ENCODE measurements at regions not wholly inside any gene's neighbourhood (a gene's known extent, or its start where the extent isn't known, plus 50 kb on each side); places are given as distances from the start of the nearest gene placed in this dataset.

DNA sequence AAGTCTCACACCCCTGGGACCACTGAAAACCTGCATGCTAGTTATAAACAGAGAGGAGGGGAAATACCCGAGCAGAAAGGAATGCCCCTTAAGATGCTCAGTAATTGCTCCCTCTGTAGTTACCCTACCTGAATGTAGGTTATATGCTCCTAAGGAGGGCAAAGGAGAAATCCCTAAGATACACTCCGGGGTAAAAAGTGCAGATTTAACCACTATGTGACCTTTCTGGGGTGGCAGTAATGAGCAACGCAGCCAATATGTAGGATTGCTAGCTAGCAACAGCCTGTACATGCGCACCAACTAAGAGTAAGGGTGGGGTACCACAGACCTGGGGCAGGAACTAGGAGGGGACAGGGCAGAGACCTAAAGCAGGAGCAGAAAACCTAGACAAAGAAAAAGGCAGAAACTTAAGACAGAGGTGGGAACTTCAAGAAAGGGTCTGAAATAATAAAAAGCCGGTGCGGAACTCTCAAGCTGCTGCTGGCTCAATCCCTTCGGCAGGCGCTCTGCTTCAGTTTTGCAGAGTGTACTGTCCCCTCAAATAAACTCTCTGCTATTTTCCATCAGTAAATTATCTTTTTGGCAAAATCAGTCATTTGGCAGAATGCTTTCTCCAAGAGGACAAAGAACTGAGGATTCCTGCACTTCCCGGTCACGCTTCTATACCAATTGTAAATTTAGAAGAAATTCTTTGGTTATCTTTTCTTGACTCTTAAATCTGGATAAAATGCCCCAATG, 823.8 kb downstream of the CDH11 start:
- H3K27me3 ChIP-seq (ENCODE audit: control insufficient read depth, insufficient read depth, low read length), result no peaks in the 10 kb centered on the region
- H3K4me1 ChIP-seq (ENCODE audit: control insufficient read depth, insufficient read depth, low read length), result no peaks in the 10 kb centered on the region
- DNase-seq, result no peak
- H3K9me3 ChIP-seq (ENCODE audit: control insufficient read depth, low read depth, low read length), result no peaks in the 10 kb centered on the region
- H3K4me3 ChIP-seq (ENCODE audit: low read length), result no peak overlapping the region
- no CpG with 5 or more reads among the region's 10 CpGs for WGBS (ENCODE audit: insufficient coverage, low lambda C conversion rate)
- H3K27ac ChIP-seq (ENCODE audit: low read length), result no peak overlapping the region
- no peaks in the 10 kb centered on the region for H3K36me3 ChIP-seq (ENCODE audit: control insufficient read depth, insufficient read depth, low read length)

DNA sequence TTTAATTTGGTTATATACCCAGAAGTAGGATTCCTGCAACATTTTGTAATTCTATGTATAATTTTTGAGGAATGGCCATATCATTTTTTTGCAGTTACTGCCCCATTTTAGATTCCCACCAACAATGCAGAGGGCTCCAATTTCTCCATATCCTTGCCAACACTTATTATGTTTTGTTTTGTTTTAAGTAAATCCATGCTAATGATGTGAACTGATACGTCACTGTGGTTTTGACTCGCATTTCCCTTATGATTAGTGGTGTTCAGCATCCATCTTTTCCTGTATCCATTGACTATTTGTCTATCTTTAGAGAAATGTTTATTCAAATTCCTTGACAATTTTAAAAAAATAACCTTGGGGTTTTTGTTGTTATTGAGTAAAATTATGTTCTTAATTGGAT, 826.4 kb downstream of the CDH11 start:
- H3K36me3 ChIP-seq (ENCODE audit: control insufficient read depth, insufficient read depth, low read length), result no peaks in the 10 kb centered on the region
- no peak for DNase-seq
- H3K9me3 ChIP-seq (ENCODE audit: control insufficient read depth, low read depth, low read length), result no peaks in the 10 kb centered on the region
- H3K27me3 ChIP-seq (ENCODE audit: control insufficient read depth, insufficient read depth, low read length), result no peaks in the 10 kb centered on the region
- H3K4me3 ChIP-seq (ENCODE audit: low read length), result no peak overlapping the region
- H3K4me1 ChIP-seq (ENCODE audit: control insufficient read depth, insufficient read depth, low read length), result no peaks in the 10 kb centered on the region
- H3K27ac ChIP-seq (ENCODE audit: low read length), result no peak overlapping the region
- WGBS (ENCODE audit: insufficient coverage, low lambda C conversion rate), result no CpG with 5 or more reads among the region's 2 CpGs

DNA sequence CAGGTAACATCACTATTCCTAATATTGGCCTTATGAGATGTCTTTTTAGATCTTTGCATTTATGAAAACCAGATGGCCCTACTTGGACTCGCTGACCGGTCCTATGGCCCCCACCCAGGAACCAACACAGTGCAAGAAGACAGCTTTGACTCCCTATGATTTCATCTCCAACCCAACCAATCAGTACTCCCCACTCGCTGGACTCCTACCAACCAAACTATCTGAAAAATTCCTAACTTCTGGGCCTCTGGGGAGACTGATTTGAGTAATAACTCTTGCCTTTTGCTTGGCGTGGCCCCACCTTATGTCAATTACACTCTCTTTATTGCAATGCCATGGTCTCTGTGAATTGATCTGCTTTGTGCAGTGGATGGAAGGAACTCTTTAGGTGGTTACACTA, 828.9 kb downstream of the CDH11 start:
- no peaks in the 10 kb centered on the region for H3K27me3 ChIP-seq (ENCODE audit: control insufficient read depth, insufficient read depth, low read length)
- H3K27ac ChIP-seq (ENCODE audit: low read length), result no peak overlapping the region
- no peaks in the 10 kb centered on the region for H3K36me3 ChIP-seq (ENCODE audit: control insufficient read depth, insufficient read depth, low read length)
- H3K9me3 ChIP-seq (ENCODE audit: control insufficient read depth, low read depth, low read length), result no peaks in the 10 kb centered on the region
- no CpG with 5 or more reads among the region's 4 CpGs for WGBS (ENCODE audit: insufficient coverage, low lambda C conversion rate)
- no peak overlapping the region for H3K4me3 ChIP-seq (ENCODE audit: low read length)
- no peaks in the 10 kb centered on the region for H3K4me1 ChIP-seq (ENCODE audit: control insufficient read depth, insufficient read depth, low read length)
- no peak for DNase-seq

DNA sequence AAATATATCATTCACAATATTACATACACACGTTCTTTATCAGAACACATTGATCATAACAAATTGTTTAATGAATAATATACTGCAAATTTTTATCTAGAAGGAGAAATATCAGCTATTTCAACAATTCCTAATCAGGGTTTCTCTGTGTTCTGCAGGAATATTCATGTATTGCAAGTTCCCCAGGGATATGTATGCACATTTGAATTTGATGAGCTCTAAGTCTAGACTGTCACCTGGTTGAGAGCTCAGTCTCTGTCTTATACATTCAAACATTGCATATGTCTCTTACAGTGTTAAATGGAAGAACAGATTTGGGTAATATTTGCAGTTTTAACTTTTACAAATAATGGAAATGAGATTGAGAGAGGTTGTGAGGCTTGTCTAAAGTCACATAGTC, 829.7 kb downstream of the CDH11 start:
- Histone ChIP-seq H3K4me3 (ENCODE audit: low read length) (no peak overlapping the region), H3K4me1 (ENCODE audit: control insufficient read depth, insufficient read depth, low read length) (no peaks in the 10 kb centered on the region), H3K36me3 (ENCODE audit: control insufficient read depth, insufficient read depth, low read length) (no peaks in the 10 kb centered on the region), H3K27me3 (ENCODE audit: control insufficient read depth, insufficient read depth, low read length) (no peaks in the 10 kb centered on the region), H3K27ac (ENCODE audit: low read length) (no peak overlapping the region), H3K9me3 (ENCODE audit: control insufficient read depth, low read depth, low read length) (no peaks in the 10 kb centered on the region)
- DNase-seq, result no peak
- WGBS (ENCODE audit: insufficient coverage, low lambda C conversion rate), result no CpG with 5 or more reads among the region's 1 CpG

DNA sequence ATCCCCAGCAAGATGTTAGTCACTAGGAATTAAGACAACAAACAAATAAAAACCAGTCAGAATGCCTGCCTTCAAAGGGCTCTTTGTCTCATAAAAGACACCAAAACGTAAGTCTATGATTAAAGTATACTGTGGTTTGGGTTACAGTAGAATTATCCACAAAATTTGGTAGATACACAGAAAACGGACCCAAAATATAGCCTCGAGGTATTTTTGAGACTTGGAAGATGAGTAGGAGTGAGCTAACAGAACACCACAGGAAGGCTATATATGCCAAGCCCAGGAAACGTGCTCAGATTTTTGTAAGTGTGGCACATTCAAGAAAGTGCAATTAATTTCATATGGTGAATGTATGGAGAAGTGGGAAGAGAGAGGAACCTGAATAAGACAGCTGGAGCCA, 831.4 kb downstream of the CDH11 start:
- DNase-seq, result no peak
- no peak overlapping the region for H3K27ac ChIP-seq (ENCODE audit: low read length)
- no peaks in the 10 kb centered on the region for H3K9me3 ChIP-seq (ENCODE audit: control insufficient read depth, low read depth, low read length)
- no peak overlapping the region for H3K4me3 ChIP-seq (ENCODE audit: low read length)
- H3K27me3 ChIP-seq (ENCODE audit: control insufficient read depth, insufficient read depth, low read length), result no peaks in the 10 kb centered on the region
- WGBS (ENCODE audit: insufficient coverage, low lambda C conversion rate), result 93% methylated on average over 4 of the region's 4 CpGs
- no peaks in the 10 kb centered on the region for H3K36me3 ChIP-seq (ENCODE audit: control insufficient read depth, insufficient read depth, low read length)
- H3K4me1 ChIP-seq (ENCODE audit: control insufficient read depth, insufficient read depth, low read length), result no peaks in the 10 kb centered on the region

DNA sequence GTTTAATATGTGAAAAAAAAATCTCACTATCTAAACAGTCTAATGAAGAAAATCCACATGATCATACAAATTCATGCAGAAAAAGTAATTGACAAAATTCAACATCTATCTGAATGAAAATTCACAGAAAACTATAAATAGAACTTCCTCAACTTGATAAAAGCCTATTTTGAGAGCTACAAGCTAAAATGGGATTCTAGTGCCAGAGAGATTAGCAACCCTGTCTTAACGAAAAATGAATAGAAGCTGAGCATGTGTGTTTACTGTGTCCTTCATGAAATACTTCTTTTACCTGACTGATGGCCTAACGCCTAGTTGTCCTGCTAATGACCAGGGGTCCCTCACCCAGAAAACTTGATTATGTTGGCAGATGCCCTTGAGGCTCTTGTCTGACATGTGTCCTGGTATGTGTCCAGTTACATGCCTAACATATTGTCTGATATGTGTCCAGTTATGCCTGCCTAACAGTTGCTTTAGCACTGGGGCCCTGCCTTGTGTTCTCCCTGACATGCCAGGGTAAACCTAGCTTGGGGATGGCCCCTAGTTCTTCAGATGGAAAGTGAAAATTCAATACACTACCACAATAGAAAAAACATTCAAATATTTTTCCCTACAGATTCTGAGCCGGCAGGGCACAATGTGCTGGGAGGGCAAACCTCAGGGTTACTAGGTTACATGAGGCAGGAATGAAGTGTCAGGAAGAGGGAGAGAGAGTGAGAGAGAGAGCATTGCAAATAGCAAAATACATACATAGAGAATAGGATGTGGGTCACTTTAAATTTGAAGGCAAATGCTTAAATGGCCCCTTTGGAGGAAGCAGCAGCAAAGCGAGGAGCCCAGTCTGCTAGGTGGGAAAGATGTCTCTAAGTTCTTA, 834.0 kb downstream of the CDH11 start:
- no peak for DNase-seq
- H3K4me3 ChIP-seq (ENCODE audit: low read length), result no peak overlapping the region
- WGBS (ENCODE audit: insufficient coverage, low lambda C conversion rate), result 80% methylated on average over 2 of the region's 4 CpGs
- no peaks in the 10 kb centered on the region for H3K4me1 ChIP-seq (ENCODE audit: control insufficient read depth, insufficient read depth, low read length)
- no peaks in the 10 kb centered on the region for H3K9me3 ChIP-seq (ENCODE audit: control insufficient read depth, low read depth, low read length)
- no peak overlapping the region for H3K27ac ChIP-seq (ENCODE audit: low read length)
- no peaks in the 10 kb centered on the region for H3K36me3 ChIP-seq (ENCODE audit: control insufficient read depth, insufficient read depth, low read length)
- no peaks in the 10 kb centered on the region for H3K27me3 ChIP-seq (ENCODE audit: control insufficient read depth, insufficient read depth, low read length)

DNA sequence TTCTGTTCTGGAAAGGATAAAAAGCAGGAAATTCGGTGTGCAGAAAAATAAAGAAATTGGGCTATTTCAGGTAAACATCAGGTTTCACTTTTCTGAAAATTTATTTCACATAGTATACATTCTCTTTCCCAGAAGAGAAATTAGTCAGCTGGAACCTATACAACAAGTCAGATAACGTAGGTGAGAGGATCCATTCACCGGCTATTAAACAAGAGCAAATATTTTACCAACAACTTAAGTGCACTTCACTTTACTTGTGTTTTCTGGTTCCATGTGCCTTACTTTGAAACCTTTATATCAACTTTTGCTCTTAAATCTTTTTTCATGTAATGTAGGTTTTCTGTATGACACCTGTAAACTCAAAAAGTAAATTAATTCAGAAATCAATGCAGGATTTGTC, 839.7 kb downstream of the CDH11 start:
- Histone ChIP-seq H3K4me3 (ENCODE audit: low read length) (no peak overlapping the region), H3K4me1 (ENCODE audit: control insufficient read depth, insufficient read depth, low read length) (no peaks in the 10 kb centered on the region)
- 52% methylated on average over 3 of the region's 3 CpGs for WGBS (ENCODE audit: insufficient coverage, low lambda C conversion rate)

DNA sequence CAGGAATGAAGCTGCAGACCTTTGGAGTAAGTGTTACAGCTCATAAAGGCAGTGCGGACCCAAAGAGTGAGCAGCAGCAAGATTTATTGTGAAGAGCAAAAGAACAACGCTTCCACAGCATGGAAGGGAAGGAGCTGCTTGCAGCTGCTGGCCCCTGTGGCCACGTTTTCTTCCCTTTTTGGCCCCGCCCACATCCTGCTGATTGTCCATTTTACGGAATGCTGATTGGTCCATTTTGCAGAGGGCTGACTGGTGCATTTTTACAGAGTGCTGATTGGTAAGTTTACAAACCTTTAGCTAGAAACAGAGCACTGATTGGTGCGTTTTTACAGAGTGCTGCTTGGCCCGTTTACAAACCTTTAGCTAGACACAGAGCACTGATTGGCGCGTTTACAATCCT, 841.5 kb downstream of the CDH11 start:
- H3K27me3 ChIP-seq (ENCODE audit: control insufficient read depth, insufficient read depth, low read length), result no peaks in the 10 kb centered on the region
- no peaks in the 10 kb centered on the region for H3K4me1 ChIP-seq (ENCODE audit: control insufficient read depth, insufficient read depth, low read length)
- no peaks in the 10 kb centered on the region for H3K9me3 ChIP-seq (ENCODE audit: control insufficient read depth, low read depth, low read length)
- H3K4me3 ChIP-seq (ENCODE audit: low read length), result no peak overlapping the region
- no peak overlapping the region for H3K27ac ChIP-seq (ENCODE audit: low read length)
- DNase-seq, result no peak
- WGBS (ENCODE audit: insufficient coverage, low lambda C conversion rate), result 100% methylated on average over 1 of the region's 9 CpGs
- H3K36me3 ChIP-seq (ENCODE audit: control insufficient read depth, insufficient read depth, low read length), result no peaks in the 10 kb centered on the region

More for the DNA sequence above, 839.7 kb downstream of the CDH11 start:
- DNase-seq, result no peak
- Histone ChIP-seq H3K27me3 (ENCODE audit: control insufficient read depth, insufficient read depth, low read length) (no peaks in the 10 kb centered on the region), H3K9me3 (ENCODE audit: control insufficient read depth, low read depth, low read length) (no peaks in the 10 kb centered on the region), H3K27ac (ENCODE audit: low read length) (no peak overlapping the region), H3K36me3 (ENCODE audit: control insufficient read depth, insufficient read depth, low read length) (no peaks in the 10 kb centered on the region)

DNA sequence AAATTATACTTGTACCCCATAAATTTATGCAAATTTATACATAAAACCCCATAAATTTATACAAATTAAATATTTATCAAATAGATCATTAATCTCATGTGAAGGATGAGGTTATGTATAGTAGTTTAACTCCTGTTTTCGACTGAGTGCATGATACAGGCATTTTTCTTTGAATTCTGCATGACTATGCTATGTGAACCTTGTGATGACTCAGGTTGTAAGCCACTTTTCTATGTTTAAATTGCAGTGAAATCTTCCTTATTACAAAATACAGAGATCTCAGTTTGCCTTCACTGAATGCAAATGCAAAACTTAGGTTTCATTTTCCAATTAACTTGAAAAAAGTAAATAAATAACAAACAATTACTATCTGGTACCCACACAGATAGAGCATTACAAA, 843.7 kb downstream of the CDH11 start:
- H3K27ac ChIP-seq (ENCODE audit: low read length), result no peak overlapping the region
- H3K4me3 ChIP-seq (ENCODE audit: low read length), result no peak overlapping the region
- WGBS (ENCODE audit: insufficient coverage, low lambda C conversion rate), result 71% methylated on average over 1 of the region's 1 CpG
- no peaks in the 10 kb centered on the region for H3K9me3 ChIP-seq (ENCODE audit: control insufficient read depth, low read depth, low read length)
- H3K4me1 ChIP-seq (ENCODE audit: control insufficient read depth, insufficient read depth, low read length), result no peaks in the 10 kb centered on the region
- H3K27me3 ChIP-seq (ENCODE audit: control insufficient read depth, insufficient read depth, low read length), result no peaks in the 10 kb centered on the region
- no peak for DNase-seq
- H3K36me3 ChIP-seq (ENCODE audit: control insufficient read depth, insufficient read depth, low read length), result no peaks in the 10 kb centered on the region

DNA sequence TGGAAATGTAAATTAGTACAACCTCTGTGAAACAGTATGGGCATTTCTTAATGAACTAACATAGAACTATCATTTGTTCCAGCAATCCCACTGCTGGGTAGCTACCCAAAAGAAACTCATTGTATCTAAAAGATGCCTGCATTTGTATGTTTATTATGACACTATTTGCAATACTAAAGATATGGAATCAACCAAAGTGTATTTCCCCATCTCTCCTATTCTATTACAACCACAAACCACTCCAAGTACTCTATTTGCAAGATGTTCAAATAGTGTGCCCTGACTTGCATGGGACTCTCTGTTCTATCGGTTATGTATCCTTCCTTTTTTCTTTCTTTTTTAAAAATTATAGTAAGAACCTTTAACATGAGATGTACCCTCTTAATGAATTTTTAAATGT, 845.2 kb downstream of the CDH11 start:
- Histone ChIP-seq H3K36me3 (ENCODE audit: control insufficient read depth, insufficient read depth, low read length) (no peaks in the 10 kb centered on the region), H3K27me3 (ENCODE audit: control insufficient read depth, insufficient read depth, low read length) (no peaks in the 10 kb centered on the region), H3K4me1 (ENCODE audit: control insufficient read depth, insufficient read depth, low read length) (no peaks in the 10 kb centered on the region), H3K9me3 (ENCODE audit: control insufficient read depth, low read depth, low read length) (no peaks in the 10 kb centered on the region), H3K27ac (ENCODE audit: low read length) (no peak overlapping the region), H3K4me3 (ENCODE audit: low read length) (no peak overlapping the region)
- DNase-seq, result no peak
- no CpG with 5 or more reads among the region's 1 CpG for WGBS (ENCODE audit: insufficient coverage, low lambda C conversion rate)

DNA sequence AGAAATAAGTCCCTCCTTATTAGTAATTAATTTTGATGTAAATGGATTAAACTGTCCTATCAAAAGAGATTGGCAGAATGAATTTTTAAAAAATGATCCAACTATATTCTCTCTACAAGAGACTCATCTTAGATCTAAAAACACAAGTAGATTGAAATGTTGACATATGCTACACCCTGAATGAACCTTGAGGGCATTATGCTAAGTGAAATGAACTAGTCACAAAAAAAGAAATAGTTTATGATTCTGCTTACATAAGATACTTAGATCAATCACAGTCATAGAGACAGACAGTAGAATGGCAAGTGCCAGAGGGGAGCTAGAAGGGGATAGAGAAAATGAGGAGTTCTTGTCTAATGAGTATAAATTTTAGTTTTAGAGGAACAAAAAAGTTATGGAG, 849.8 kb downstream of the CDH11 start:
- Histone ChIP-seq H3K36me3 (ENCODE audit: control insufficient read depth, insufficient read depth, low read length) (no peaks in the 10 kb centered on the region), H3K4me1 (ENCODE audit: control insufficient read depth, insufficient read depth, low read length) (no peaks in the 10 kb centered on the region), H3K9me3 (ENCODE audit: control insufficient read depth, low read depth, low read length) (no peaks in the 10 kb centered on the region), H3K27ac (ENCODE audit: low read length) (no peak overlapping the region), H3K27me3 (ENCODE audit: control insufficient read depth, insufficient read depth, low read length) (no peaks in the 10 kb centered on the region), H3K4me3 (ENCODE audit: low read length) (no peak overlapping the region)
- no peak for DNase-seq
